Natural killer cell treated with Interleukin-12 subunit alpha and Interleukin-12 subunit beta and Interleukin-15 and Interleukin-18, amount 100 ng/mL, for 72 hours (primary cell): ENCODE measurements at regions not wholly inside any gene's neighbourhood (a gene's known extent, or its start where the extent isn't known, plus 50 kb on each side); places are given as distances from the start of the nearest gene placed in this dataset.
"Not testable (repeated sequence)": the region's sequence is repeated elsewhere in the genome, so short reads cannot be mapped to it uniquely, and the experiment has no call there.

Experiments
- ATAC-seq, 2 donors: fragments of 150-1000 bp; cut with Tn5 transposase in 1 of 2; sonication (Bioruptor Pico), chemical (Tn5 transposase) in 1 of 2; 2 replicates each; pipeline ENCODE4 v1.10.0; 2021
- DNase-seq: peaks from one replicate; pipeline ENCODE4 v3.0.0; 2022; ENCODE audit warnings: low spot score
- H3K27ac Mint-ChIP-seq, 2 donors: 1 replicate in 1 of 2; 2 replicates in 1 of 2; pipeline ENCODE4 v1.8.0; 2022; ENCODE audit warnings: mixed read lengths in 2 of 2, mild to moderate bottlenecking in 1 of 2, moderate library complexity in 1 of 2
- H3K27me3 Mint-ChIP-seq, 2 donors: 1 replicate in 1 of 2; 2 replicates in 1 of 2; pipeline ENCODE4 v1.8.0; 2022; ENCODE audit warnings: mixed read lengths in 2 of 2
- H3K36me3 Mint-ChIP-seq: one replicate; pipeline ENCODE4 v1.8.0; 2022; ENCODE audit warnings: mixed read lengths
- H3K4me1 Mint-ChIP-seq, 2 donors: 1 replicate in 1 of 2; 2 replicates in 1 of 2; pipeline ENCODE4 v1.8.0; 2022; ENCODE audit warnings: low read depth in 2 of 2, mixed read lengths in 2 of 2, mild to moderate bottlenecking in 1 of 2
- H3K4me3 Mint-ChIP-seq: one replicate; pipeline ENCODE4 v1.8.0; 2022; ENCODE audit warnings: mixed read lengths
- H3K9me3 Mint-ChIP-seq: 2 replicates; pipeline ENCODE4 v1.8.0; 2022; ENCODE audit warnings: mixed read lengths

- Mint-ChIP-seq H3K9me3 (no peaks in the 10 kb centered on the region), H3K27ac (no peak overlapping the region), H3K36me3 (no peaks in the 10 kb centered on the region), H3K4me3 (no peak overlapping the region), H3K4me1 (peaks cover 0 to 11% of the 10 kb centered on the region in 2 donors), H3K27me3 (peaks cover 4 to 10% of the 10 kb centered on the region in 2 donors)
- ATAC-seq: no peak
- DNase-seq: no peak
Measured at GRCh38 chr3:28039829-28040228, 201.6 kb upstream of the CMC1 start.

GRCh38 chr3:28042095-28042635, 199.3 kb upstream of the CMC1 start:
- Mint-ChIP-seq H3K4me3 (no peak overlapping the region), H3K27me3 (peaks cover 7 to 9% of the 10 kb centered on the region in 2 donors), H3K27ac (no peak overlapping the region), H3K4me1 (peaks cover 0 to 5% of the 10 kb centered on the region in 2 donors), H3K9me3 (no peaks in the 10 kb centered on the region), H3K36me3 (no peaks in the 10 kb centered on the region)
- no peak for DNase-seq
- no peak for ATAC-seq

- ATAC-seq (no peak), DNase-seq (no peak)
- Mint-ChIP-seq H3K27ac (no peak overlapping the region), H3K9me3 (no peaks in the 10 kb centered on the region), H3K27me3 (peaks cover 6 to 7% of the 10 kb centered on the region in 2 donors), H3K4me3 (no peak overlapping the region), H3K4me1 (peaks cover 0 to 2% of the 10 kb centered on the region in 2 donors), H3K36me3 (no peaks in the 10 kb centered on the region)
Measured at GRCh38 chr3:28042707-28043106, 198.7 kb upstream of the CMC1 start.

GRCh38 chr3:28050120-28050519, 191.3 kb upstream of the CMC1 start:
- Mint-ChIP-seq H3K27ac (peak overlapping the region; percentile 67 to 76), H3K4me3 (peak overlapping the region; percentile 12), H3K4me1 (peaks cover 30 to 34% of the 10 kb centered on the region in 2 donors), H3K27me3 (peaks cover 0 to 3% of the 10 kb centered on the region in 2 donors), H3K36me3 (peaks cover 4% of the 10 kb centered on the region), H3K9me3 (peaks cover 3% of the 10 kb centered on the region)
- peak in 1 of 2 donors; percentile 25 for ATAC-seq
- no peak for DNase-seq

- peak overlapping the region; percentile 67 for H3K4me3 Mint-ChIP-seq
- H3K27ac Mint-ChIP-seq: peak overlapping the region; percentile 67 to 76
- ATAC-seq (peak; percentile 85 to 87), DNase-seq (no peak)
- peaks cover 0 to 3% of the 10 kb centered on the region in 2 donors for H3K27me3 Mint-ChIP-seq
- peaks cover 34% of the 10 kb centered on the region in 2 donors for H3K4me1 Mint-ChIP-seq
- H3K36me3 Mint-ChIP-seq: peaks cover 4% of the 10 kb centered on the region
- peaks cover 3% of the 10 kb centered on the region for H3K9me3 Mint-ChIP-seq
Measured at GRCh38 chr3:28050885-28051284, 190.5 kb upstream of the CMC1 start.

GRCh38 chr3:28053759-28054158, 187.7 kb upstream of the CMC1 start:
- peak overlapping the region; percentile 15 to 81 for H3K27ac Mint-ChIP-seq
- no peak overlapping the region for H3K4me3 Mint-ChIP-seq
- peaks cover 2 to 7% of the 10 kb centered on the region in 2 donors for H3K27me3 Mint-ChIP-seq
- H3K9me3 Mint-ChIP-seq: peaks cover 3% of the 10 kb centered on the region
- H3K4me1 Mint-ChIP-seq: peaks cover 38 to 39% of the 10 kb centered on the region in 2 donors
- H3K36me3 Mint-ChIP-seq: peaks cover 12% of the 10 kb centered on the region
- ATAC-seq: peak; percentile 86 to 88
- DNase-seq: peak; percentile 60

GRCh38 chr3:28056806-28057205, 184.6 kb upstream of the CMC1 start:
- Mint-ChIP-seq H3K27me3 (peaks cover 2 to 7% of the 10 kb centered on the region in 2 donors), H3K4me1 (peaks cover 23 to 30% of the 10 kb centered on the region in 2 donors), H3K4me3 (no peak overlapping the region), H3K9me3 (no peaks in the 10 kb centered on the region), H3K27ac (no peak overlapping the region), H3K36me3 (peaks cover 11% of the 10 kb centered on the region)
- DNase-seq (no peak), ATAC-seq (no peak)

- H3K9me3 Mint-ChIP-seq: no peaks in the 10 kb centered on the region
- H3K4me3 Mint-ChIP-seq: no peak overlapping the region
- no peak for DNase-seq
- peaks cover 11% of the 10 kb centered on the region for H3K36me3 Mint-ChIP-seq
- no peak overlapping the region for H3K27ac Mint-ChIP-seq
- peaks cover 2 to 7% of the 10 kb centered on the region in 2 donors for H3K27me3 Mint-ChIP-seq
- no peak for ATAC-seq
- H3K4me1 Mint-ChIP-seq: peaks cover 16 to 23% of the 10 kb centered on the region in 2 donors
Measured at GRCh38 chr3:28057539-28057938, 183.9 kb upstream of the CMC1 start.

GRCh38 chr3:28059199-28059598, 182.2 kb upstream of the CMC1 start:
- not testable (repeated sequence) for H3K9me3 Mint-ChIP-seq, H3K4me3 Mint-ChIP-seq
- peaks cover 11% of the 10 kb centered on the region for H3K36me3 Mint-ChIP-seq

GRCh38 chr3:28066020-28066419, 175.4 kb upstream of the CMC1 start:
- Mint-ChIP-seq H3K4me3 (no peak overlapping the region), H3K27ac (no peak overlapping the region), H3K27me3 (no peaks in the 10 kb centered on the region), H3K9me3 (no peaks in the 10 kb centered on the region), H3K36me3 (no peaks in the 10 kb centered on the region), H3K4me1 (no peaks in the 10 kb centered on the region)
- DNase-seq (no peak), ATAC-seq (no peak)

More at GRCh38 chr3:28059199-28059598, 182.2 kb upstream of the CMC1 start:
- DNase-seq, H3K27ac Mint-ChIP-seq, ATAC-seq, H3K27me3 Mint-ChIP-seq: not testable (repeated sequence)
- peaks cover 6 to 17% of the 10 kb centered on the region in 2 donors for H3K4me1 Mint-ChIP-seq

GRCh38 chr3:28067014-28067413, 174.4 kb upstream of the CMC1 start:
- no peak for ATAC-seq
- H3K4me3 Mint-ChIP-seq: no peak overlapping the region
- no peaks in the 10 kb centered on the region for H3K27me3 Mint-ChIP-seq
- no peak overlapping the region for H3K27ac Mint-ChIP-seq
- H3K4me1 Mint-ChIP-seq: no peaks in the 10 kb centered on the region
- no peaks in the 10 kb centered on the region for H3K9me3 Mint-ChIP-seq
- no peak for DNase-seq
- H3K36me3 Mint-ChIP-seq: no peaks in the 10 kb centered on the region

- Mint-ChIP-seq H3K4me1 (no peaks in the 10 kb centered on the region), H3K9me3 (no peaks in the 10 kb centered on the region), H3K36me3 (no peaks in the 10 kb centered on the region), H3K27ac (no peak overlapping the region), H3K4me3 (no peak overlapping the region), H3K27me3 (no peaks in the 10 kb centered on the region)
- ATAC-seq (no peak), DNase-seq (no peak)
Measured at GRCh38 chr3:28068342-28068741, 173.1 kb upstream of the CMC1 start.

GRCh38 chr3:28069438-28069837, 172.0 kb upstream of the CMC1 start:
- Mint-ChIP-seq H3K27ac (no peak overlapping the region), H3K36me3 (no peaks in the 10 kb centered on the region), H3K4me3 (no peak overlapping the region), H3K4me1 (no peaks in the 10 kb centered on the region), H3K9me3 (no peaks in the 10 kb centered on the region), H3K27me3 (peaks cover 0 to 3% of the 10 kb centered on the region in 2 donors)
- no peak for ATAC-seq
- no peak for DNase-seq

- Mint-ChIP-seq H3K4me3 (no peak overlapping the region), H3K27me3 (peaks cover 0 to 3% of the 10 kb centered on the region in 2 donors), H3K4me1 (no peaks in the 10 kb centered on the region), H3K36me3 (no peaks in the 10 kb centered on the region), H3K27ac (no peak overlapping the region), H3K9me3 (no peaks in the 10 kb centered on the region)
- ATAC-seq (no peak), DNase-seq (no peak)
Measured at GRCh38 chr3:28076246-28076645, 165.2 kb upstream of the CMC1 start.

GRCh38 chr3:28077572-28077971, 163.8 kb upstream of the CMC1 start:
- Mint-ChIP-seq H3K4me3 (no peak overlapping the region), H3K36me3 (no peaks in the 10 kb centered on the region), H3K27ac (no peak overlapping the region), H3K27me3 (peaks cover 0 to 3% of the 10 kb centered on the region in 2 donors), H3K9me3 (no peaks in the 10 kb centered on the region), H3K4me1 (no peaks in the 10 kb centered on the region)
- ATAC-seq: no peak
- no peak for DNase-seq
